DND-41 (cell line): ENCODE measurements at regions not wholly inside any gene's neighbourhood (a gene's known extent, or its start where the extent isn't known, plus 50 kb on each side); places are given as distances from the start of the nearest gene placed in this dataset.

Source experiments
- ATAC-seq: fragments of 200-7000 bp; cut with Tn5 transposase; 3 replicates; pipeline ENCODE4 v1.9.1; 2021; ENCODE audit warnings: low read depth; ENCODE audit not compliant: insufficient read depth
- DNase-seq: peaks from one replicate; pipeline ENCODE4 v3.0.0-alpha.2; 2020
- H2AFZ ChIP-seq: 2 replicates; pipeline ENCODE4 v1.6.0; 2012; ENCODE audit warnings: low read depth, low read length
- H3K27ac ChIP-seq: 2 replicates; pipeline ENCODE4 v1.5.1; 2012; ENCODE audit warnings: low read length, inconsistent platforms
- H3K27me3 ChIP-seq: fragments of 200-600 bp; sonication (generic); 2 replicates; pipeline ENCODE4 v1.6.0; 2012; ENCODE audit warnings: low read length, mild to moderate bottlenecking, inconsistent platforms; ENCODE audit not compliant: insufficient read depth, poor library complexity
- H3K36me3 ChIP-seq: 2 replicates; pipeline ENCODE4 v1.5.1; 2012; ENCODE audit warnings: low read length, inconsistent platforms; ENCODE audit not compliant: insufficient read depth
- H3K4me1 ChIP-seq: 2 replicates; pipeline ENCODE4 v1.5.1; 2012; ENCODE audit warnings: mild to moderate bottlenecking, low read length; ENCODE audit not compliant: insufficient read depth
- H3K4me2 ChIP-seq: 2 replicates; pipeline ENCODE4 v1.6.0; 2012; ENCODE audit warnings: mild to moderate bottlenecking, moderate library complexity, low read length, inconsistent platforms; ENCODE audit not compliant: insufficient read depth
- H3K4me3 ChIP-seq, 2 experiments: fragments of 200-600 bp in 1 of 2; shearing (Covaris generic) in 1 of 2; 2 replicates each; pipeline ENCODE4 v1.5.1; 2012 to 2016; ENCODE audit warnings: inconsistent platforms in 2 of 2, low read length in 2 of 2, mild to moderate bottlenecking in 2 of 2, low read depth in 1 of 2, moderate library complexity in 1 of 2
- H3K79me2 ChIP-seq: 2 replicates; pipeline ENCODE4 v1.6.0; 2012; ENCODE audit warnings: low read length, inconsistent platforms; ENCODE audit not compliant: insufficient read depth
- H3K9ac ChIP-seq: 2 replicates; pipeline ENCODE4 v1.6.0; 2012; ENCODE audit warnings: low read depth, mild to moderate bottlenecking, inconsistent platforms, low read length, moderate library complexity
- H3K9me3 ChIP-seq: 2 replicates; pipeline ENCODE4 v1.5.1; 2012; ENCODE audit warnings: low read length, moderate library complexity, mild to moderate bottlenecking, inconsistent platforms; ENCODE audit not compliant: insufficient read depth, severe bottlenecking
- H4K20me1 ChIP-seq: 2 replicates; pipeline ENCODE4 v1.6.0; 2012; ENCODE audit warnings: low read length; ENCODE audit not compliant: insufficient read depth
- EZH2 ChIP-seq: IDR thresholded peaks from 3 replicates; pipeline ENCODE4 v1.6.1; 2012; ENCODE audit warnings: borderline replicate concordance, low read depth, mild to moderate bottlenecking, moderate library complexity, low read length, inconsistent platforms; ENCODE audit not compliant: severe bottlenecking
- TF ChIP-seq, protein P1 (sequence below): IDR thresholded peaks from 2 replicates; pipeline ENCODE4 v1.5.1; 2012; ENCODE audit warnings: borderline replicate concordance, low read length, moderate library complexity, mild to moderate bottlenecking; ENCODE audit not compliant: poor library complexity, severe bottlenecking; ENCODE audit errors: extremely low read depth

DNA sequence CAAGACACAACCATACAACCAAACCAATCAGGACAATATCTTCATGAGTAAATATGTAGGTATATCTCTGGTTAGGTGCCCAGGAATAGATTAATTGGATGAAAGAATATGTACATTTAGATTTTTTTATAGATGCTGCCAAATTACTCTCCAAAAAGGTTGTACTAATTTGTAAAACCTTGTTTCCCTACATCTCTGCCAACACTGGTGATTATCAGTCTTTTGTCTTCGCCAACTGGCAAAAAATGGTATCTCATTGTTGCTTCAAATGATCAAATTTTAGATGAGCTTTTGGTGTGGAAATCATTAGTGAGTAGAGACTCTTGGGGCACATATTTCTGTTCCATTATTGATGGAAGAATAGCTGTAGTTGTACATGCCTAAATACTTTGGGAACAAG, 90.7 kb upstream of the ELL2 start:
- Histone ChIP-seq H3K9me3 (no peaks in the 10 kb centered on the region), H2AFZ (no peak overlapping the region), H3K4me2 (no peak overlapping the region), H3K79me2 (no peaks in the 10 kb centered on the region), H3K27me3 (no peaks in the 10 kb centered on the region), H4K20me1 (no peaks in the 10 kb centered on the region), H3K4me3 (no peak overlapping the region), H3K9ac (no peak overlapping the region), H3K4me1 (peaks cover 9% of the 10 kb centered on the region; the same call in 1 of the 2 replicates), H3K27ac (no peak overlapping the region), H3K36me3 (no peaks in the 10 kb centered on the region)
- TF ChIP-seq, protein P1, sequence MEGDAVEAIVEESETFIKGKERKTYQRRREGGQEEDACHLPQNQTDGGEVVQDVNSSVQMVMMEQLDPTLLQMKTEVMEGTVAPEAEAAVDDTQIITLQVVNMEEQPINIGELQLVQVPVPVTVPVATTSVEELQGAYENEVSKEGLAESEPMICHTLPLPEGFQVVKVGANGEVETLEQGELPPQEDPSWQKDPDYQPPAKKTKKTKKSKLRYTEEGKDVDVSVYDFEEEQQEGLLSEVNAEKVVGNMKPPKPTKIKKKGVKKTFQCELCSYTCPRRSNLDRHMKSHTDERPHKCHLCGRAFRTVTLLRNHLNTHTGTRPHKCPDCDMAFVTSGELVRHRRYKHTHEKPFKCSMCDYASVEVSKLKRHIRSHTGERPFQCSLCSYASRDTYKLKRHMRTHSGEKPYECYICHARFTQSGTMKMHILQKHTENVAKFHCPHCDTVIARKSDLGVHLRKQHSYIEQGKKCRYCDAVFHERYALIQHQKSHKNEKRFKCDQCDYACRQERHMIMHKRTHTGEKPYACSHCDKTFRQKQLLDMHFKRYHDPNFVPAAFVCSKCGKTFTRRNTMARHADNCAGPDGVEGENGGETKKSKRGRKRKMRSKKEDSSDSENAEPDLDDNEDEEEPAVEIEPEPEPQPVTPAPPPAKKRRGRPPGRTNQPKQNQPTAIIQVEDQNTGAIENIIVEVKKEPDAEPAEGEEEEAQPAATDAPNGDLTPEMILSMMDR = no peak
- TF ChIP-seq EZH2 = no peak
- DNase-seq (no peak), ATAC-seq (no peak)

DNA sequence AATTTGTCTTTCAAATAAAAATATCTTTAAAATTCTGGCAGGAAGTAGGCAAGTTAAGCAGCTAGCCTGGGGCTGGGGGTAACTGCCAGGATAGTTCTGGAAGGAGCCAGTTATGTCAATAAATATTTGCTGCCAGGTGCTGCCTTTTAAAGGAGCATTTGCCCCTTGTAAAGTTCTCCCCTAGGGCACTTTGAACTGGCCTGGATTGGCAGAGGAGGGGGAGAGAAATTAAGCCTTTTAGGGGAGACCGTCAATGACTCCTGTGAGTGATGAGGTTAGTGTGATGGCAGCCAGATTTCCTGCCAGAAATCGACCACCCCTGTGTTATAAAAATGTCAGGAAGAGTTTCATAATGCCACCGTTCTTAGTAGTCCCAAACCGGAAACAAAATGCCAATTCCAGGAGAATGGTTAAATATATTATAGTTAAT, 89.8 kb upstream of the ELL2 start:
- H3K27me3 ChIP-seq = no peaks in the 10 kb centered on the region
- TF ChIP-seq, protein P1 = no peak
- no peak for TF ChIP-seq EZH2
- H3K9me3 ChIP-seq = no peaks in the 10 kb centered on the region
- no peaks in the 10 kb centered on the region for H3K36me3 ChIP-seq
- H3K9ac ChIP-seq = no peak overlapping the region
- no peak for ATAC-seq
- no peak for DNase-seq
- no peak overlapping the region for H3K4me2 ChIP-seq
- no peaks in the 10 kb centered on the region for H3K79me2 ChIP-seq
- H3K4me3 ChIP-seq = no peak overlapping the region
- peaks cover 9% of the 10 kb centered on the region; the same call in 1 of the 2 replicates for H3K4me1 ChIP-seq
- H3K27ac ChIP-seq = no peak overlapping the region
- H4K20me1 ChIP-seq = no peaks in the 10 kb centered on the region
- H2AFZ ChIP-seq = peak overlapping the region; percentile 47; the same call in 1 of the 2 replicates

DNA sequence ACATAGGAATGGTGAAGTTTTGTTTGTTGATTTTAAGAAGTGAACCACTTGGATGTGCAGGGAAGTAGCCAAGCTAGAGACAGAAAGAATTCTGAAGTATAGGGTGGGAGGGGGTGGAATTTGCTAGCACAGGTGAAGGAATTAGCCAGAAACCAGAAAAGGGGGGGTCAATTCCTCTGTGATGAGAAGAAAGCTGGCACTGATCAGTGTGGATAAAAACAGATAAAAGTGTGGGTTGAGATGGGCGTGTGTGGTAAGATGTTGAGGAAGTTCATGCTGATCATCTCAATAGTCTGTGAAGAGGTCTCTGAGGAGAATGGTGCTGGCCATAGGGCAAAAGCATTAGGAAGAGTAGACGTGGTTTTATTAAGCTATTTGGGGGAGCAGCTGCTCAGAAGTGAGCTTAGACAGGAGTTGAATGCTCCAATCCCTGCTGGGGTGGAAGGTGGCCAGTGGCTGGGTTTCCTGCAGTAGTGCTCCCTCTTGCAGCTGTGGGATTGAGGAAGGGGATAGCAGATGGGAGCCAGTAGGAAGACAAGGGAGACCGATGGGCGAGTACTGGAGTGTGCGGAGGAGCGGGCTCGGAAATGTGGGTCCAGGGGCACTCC, 88.7 kb upstream of the ELL2 start:
- Histone ChIP-seq H3K4me1 (peaks cover 9% of the 10 kb centered on the region; the same call in 1 of the 2 replicates), H3K4me2 (no peak overlapping the region), H2AFZ (no peak overlapping the region; the same call in 1 of the 2 replicates), H3K9ac (no peak overlapping the region), H3K79me2 (no peaks in the 10 kb centered on the region), H3K9me3 (no peaks in the 10 kb centered on the region), H3K27me3 (no peaks in the 10 kb centered on the region), H3K4me3 (no peak overlapping the region), H3K36me3 (no peaks in the 10 kb centered on the region), H4K20me1 (no peaks in the 10 kb centered on the region), H3K27ac (0 out of 2 replicates have a peak overlapping the region, but pooled peaks have one; percentile 22)
- ATAC-seq (peak; percentile 22; the same call in 1 of the 3 replicates), DNase-seq (no peak)
- TF ChIP-seq, protein P1 = no peak
- TF ChIP-seq EZH2 = no peak
